Astrocyte of the spinal cord (primary cell): ENCODE measurements at regions not wholly inside any gene's neighbourhood (a gene's known extent, or its start where the extent isn't known, plus 50 kb on each side); places are given as distances from the start of the nearest gene placed in this dataset.
A peak's percentile ranks its signal among the peaks of the same experiment; 100 is the strongest.

ENCODE experiments used
- DNase-seq: peaks from one replicate; pipeline ENCODE4 v3.0.0; 2011; ENCODE audit warnings: low read depth, low spot score
- H3K4me3 ChIP-seq: 2 replicates; pipeline ENCODE4 v1.5.1; 2011; ENCODE audit warnings: low read depth, mild to moderate bottlenecking, low read length, moderate library complexity
- CTCF ChIP-seq: IDR thresholded peaks from 2 replicates; pipeline ENCODE4 v1.5.1; 2012; ENCODE audit warnings: low read depth, mild to moderate bottlenecking, low read length, inconsistent platforms
- in situ Hi-C: cut with HindIII; loops from 2 replicates; pipeline ENCODE4 v1.10.0; 2017; ENCODE audit warnings: low sequenced_read_pairs

GRCh38 chr19:34109596-34109995 is 62.7 kb upstream of the LSM14A start:
- in situ Hi-C loops = no loop called here
- no peak for DNase-seq
- H3K4me3 ChIP-seq = no peak overlapping the region
- TF ChIP-seq CTCF = no peak

DNA sequence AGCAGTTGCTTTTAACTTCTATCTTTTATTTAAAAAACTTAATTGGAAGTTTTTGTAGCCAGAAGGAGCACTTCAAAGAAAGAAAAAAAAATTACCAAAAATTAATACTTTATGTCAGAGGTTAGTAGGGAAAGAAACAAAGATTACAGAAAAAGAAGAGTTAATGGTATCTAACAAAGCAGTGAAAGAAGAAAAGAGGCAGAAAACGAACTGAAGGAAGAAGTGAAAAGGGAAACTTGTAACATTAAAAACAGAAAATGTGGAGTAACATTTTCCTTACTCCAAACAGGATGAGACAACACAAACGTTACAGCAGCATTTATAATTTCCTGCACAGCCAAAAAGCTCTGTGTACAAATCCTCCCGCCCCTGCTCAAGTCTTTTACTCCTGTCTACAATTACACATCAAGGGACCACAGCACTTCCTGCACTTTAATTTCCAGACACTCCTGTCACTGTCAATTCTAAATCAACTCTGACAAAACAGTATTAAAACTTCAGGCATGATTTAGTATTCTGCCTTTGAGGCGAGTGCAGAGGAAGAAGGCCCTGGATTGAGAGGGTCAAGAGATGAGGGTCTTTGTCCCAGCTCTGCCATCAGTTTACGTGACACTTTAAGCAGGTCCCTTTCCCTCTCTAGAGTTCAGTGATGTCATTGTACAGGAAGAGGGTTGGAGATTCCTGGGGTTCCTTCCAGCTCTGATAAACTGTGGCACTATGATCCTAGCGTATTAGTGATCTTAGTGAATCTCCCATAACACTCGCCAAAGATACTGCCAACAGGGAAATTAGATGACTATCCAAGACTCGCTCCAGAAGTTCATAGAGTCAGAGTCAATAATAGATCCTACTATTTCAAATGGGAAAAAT is 53.2 kb upstream of the LSM14A start:
- no peak overlapping the region for H3K4me3 ChIP-seq
- DNase-seq = no peak
- in situ Hi-C loops = no loop called here
- no peak for TF ChIP-seq CTCF

- no peak overlapping the region for H3K4me3 ChIP-seq
- DNase-seq = no peak
- no peak for TF ChIP-seq CTCF
- in situ Hi-C loops = no loop called here
These were observed 52.2 kb upstream of the LSM14A start for GRCh38 chr19:34120141-34120540.

DNA sequence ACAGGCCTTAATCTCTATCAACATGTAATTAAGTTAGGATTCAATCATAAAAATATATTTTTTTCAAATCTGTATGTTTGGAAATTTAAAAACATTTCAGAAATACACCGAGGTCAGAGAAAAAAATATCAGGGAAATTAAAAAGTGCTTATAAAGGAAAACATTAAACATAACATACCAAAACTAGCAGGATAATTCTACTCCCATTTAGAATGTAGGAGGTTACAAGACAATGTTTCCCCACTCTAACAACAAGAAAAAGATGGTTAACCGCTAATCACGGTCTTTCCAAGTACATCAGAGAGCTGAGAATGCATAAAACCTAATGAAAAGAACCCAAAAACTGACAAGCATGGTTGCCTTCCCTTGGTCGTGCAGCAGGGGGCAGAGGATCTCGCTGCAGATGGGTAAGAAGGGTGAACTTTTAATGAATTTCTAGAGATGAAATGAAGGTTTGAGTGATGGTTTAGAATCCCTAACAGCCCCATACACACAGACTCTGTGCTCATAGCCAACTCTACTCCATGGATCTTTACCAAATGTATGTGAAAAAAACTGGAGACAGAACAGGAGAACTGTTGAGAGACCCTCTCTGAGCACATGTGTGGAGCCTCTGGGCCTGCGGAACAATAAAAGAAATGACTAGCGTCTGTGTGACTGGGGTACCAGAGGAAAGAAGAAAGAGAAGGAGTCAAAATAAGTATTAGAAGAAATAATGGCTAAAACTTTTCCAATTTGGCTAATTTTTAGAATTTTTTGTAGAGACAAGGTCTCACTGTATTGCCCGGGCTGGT is 51.3 kb upstream of the LSM14A start:
- in situ Hi-C loops = no loop called here
- peak; percentile 48 for DNase-seq
- peak; percentile 90 for TF ChIP-seq CTCF
- H3K4me3 ChIP-seq = no peak overlapping the region
